HUDEP-2 (cell line): ENCODE measurements at regions not wholly inside any gene's neighbourhood (a gene's known extent, or its start where the extent isn't known, plus 50 kb on each side); places are given as distances from the start of the nearest gene placed in this dataset.
"Not testable (repeated sequence)": the region's sequence is repeated elsewhere in the genome, so short reads cannot be mapped to it uniquely, and the experiment has no call there.

Experiments
- DNase-seq, 76 experiments: peaks; one replicate each; lab custom pipeline; 2025; ENCODE audit not compliant: unreplicated experiment in 76 of 76; lab: John Stamatoyannopoulos, UW

GRCh38 chr2:61632276-61633169 lies 94.4 kb upstream of the XPO1 start:
- no peak for DNase-seq

- DNase-seq, result no peak
Observed at GRCh38 chr2:61631321-61631720, 93.2 kb upstream of the XPO1 start.

DNA sequence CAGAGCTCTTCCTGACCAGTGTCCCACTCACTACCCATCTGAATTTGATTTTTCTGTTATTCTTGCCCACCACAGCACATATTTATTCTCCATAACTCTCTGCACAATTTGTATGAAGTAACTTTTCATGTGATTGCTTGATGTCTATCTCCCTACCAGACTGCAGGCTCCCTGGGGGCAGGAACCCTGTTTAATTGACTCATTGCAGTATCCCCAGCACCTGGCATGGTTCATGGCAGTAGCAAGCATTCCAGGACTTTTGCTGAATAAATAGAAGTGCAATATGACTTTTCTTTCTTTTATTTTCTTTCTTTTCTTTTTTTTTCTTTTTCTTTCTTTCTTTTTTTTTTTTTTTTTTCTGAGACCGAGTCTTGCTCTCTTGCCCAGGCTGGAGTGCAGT lies 88.7 kb upstream of the XPO1 start:
- DNase-seq, result no peak

DNA sequence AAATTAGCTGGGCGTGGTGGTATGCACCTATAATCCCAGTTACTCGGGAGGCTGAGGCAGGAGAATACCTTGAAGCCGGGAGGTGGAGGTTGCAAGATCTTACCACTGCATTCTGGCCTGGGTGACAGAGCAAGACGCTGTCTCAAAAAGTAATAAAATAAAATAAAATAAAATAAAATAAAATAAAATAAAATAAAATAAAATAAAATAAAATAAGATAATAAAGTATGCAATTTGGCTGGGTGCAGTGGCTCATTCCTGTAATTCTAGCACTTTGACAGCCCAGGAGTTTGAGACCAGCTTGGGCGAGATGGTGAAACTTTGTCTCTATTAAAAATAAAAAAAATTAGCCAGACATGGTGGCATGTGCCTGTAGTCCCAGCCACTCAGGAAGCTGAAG lies 85.6 kb upstream of the XPO1 start:
- no peak for DNase-seq

GRCh38 chr2:61620244-61621159 lies 82.3 kb upstream of the XPO1 start:
- peak in 19 of 76 experiments; percentile 3 to 76 (median 28) for DNase-seq

DNA sequence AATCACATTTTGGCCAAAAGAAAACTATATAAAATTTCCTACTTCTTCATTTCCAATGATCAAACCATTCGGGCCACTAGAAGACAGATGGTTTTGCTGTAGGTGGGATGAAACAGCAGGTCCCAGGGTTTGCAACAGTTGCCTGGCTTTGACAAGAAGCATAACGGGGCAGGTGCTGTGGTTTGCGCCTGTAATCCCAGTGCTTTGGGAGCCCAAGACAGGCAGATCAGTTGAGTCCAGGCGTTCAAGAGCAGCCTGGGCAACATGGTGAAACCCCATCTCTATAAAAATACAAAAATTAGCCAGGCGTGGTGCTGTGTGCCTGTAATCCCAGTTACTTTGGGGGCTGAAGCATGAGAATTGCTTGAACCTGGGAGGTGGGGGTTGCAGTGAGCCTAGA lies 81.4 kb upstream of the XPO1 start:
- DNase-seq, result no peak

- DNase-seq, result no peak
Observed at GRCh38 chr2:61617610-61618009, 79.5 kb upstream of the XPO1 start.

DNA sequence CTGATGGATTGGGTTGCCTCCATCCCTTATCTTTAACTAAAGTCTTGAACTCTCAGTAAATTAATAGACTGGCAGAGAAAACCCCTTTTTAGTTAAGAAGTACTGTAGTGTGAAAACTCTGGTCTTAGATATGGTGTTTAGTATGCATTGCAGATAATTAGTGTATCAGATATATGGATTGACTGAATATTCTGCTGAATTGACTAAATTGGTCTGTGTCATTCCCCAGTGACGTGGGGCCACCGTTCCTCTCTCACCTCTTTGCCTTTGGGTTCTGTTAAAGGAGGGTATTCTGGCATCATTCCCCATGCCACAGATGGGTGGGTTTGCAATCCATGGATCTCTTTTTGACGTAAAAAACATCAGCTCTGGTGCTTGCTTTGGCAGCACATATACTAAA lies 67.1 kb upstream of the XPO1 start:
- no peak for DNase-seq

GRCh38 chr2:61604433-61604832 lies 66.3 kb upstream of the XPO1 start:
- DNase-seq, result no peak

- not testable (repeated sequence) for DNase-seq
Observed at GRCh38 chr2:61598515-61599156, 60.5 kb upstream of the XPO1 start.

DNA sequence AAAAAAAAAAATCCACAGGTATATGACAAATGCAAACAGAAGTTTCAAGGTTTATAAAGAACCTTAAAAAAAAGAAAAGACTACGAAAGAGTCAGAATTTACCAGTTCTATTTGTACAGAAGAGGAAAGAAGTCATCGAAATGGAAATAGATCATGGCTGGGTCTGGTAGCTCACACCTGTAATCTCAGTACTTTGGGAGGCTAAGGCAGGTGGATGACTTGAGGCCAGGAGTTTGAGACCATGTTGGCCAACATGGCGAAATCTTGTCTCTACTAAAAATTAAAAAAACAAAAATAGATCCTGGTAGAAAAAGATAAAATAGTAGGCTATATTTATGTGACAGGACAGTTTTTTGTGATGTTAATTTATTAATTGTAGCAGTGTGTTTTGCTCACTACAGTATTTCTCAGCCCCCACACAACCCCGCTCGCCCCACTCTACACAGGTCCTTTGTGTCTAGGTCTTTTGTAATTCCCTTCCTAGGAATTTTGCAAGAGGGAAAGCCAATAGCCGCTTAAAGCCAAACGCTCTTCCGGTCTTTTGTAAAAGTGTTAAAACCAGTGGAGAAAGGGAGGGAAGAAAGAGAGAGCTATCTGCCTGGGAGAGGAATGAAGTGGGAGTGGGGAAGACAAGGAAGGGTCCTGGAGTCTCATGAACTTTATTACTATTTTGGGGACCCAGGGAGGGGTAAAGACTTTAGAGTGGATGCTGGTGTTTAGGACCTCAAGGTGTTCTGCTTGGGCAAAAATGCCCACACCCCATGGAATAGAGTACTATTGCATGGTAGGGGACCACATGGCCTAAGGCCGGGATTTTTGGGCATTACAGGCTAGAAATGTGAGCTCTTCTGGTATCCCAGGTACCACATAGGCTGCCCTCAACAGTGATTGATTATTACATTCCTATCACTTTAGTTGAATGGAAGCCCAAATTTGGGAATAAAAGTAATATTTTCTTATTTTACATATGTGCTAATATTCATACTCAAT lies 59.4 kb upstream of the XPO1 start:
- no peak for DNase-seq

GRCh38 chr2:61594201-61594600 lies 56.0 kb upstream of the XPO1 start:
- not testable (repeated sequence) for DNase-seq

DNA sequence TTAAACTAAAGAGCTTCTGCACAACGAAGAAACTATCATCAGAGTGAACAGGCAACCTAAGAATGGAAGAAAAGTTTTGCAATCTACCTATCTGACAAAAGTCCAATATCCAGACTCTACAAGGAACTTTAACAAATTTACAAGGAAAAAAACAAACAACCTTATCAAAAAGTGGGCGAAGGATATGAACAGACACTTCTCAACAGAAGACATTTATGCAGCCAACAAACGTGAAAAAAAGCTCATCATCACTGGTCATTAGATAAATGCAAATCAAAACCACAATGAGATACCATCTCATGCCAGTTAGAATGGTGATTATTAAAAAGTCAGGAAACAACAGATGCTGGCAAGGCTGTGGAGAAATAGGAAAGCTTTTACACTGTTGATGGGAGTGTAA lies 55.5 kb upstream of the XPO1 start:
- DNase-seq, result not testable (repeated sequence)

DNA sequence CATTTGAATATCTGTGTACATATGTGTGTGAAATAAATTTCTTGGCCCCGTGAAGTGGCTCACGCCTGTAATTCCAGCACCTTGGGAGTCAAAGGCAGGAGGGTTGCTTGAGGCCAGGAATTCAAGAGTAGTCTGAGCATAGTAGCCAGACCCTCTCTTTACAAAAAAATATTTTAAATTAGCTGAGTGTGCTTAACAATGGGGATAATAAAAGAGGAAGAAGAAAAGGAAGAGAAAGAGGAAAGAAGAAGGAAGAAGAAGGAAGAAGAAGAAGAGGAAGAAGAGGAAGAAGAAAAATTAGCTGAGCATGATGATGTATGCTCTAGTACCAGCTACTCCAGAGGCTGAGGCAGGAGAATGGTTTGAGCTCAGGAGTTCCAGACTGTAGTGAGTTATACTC lies 52.1 kb upstream of the XPO1 start:
- DNase-seq, result no peak

DNA sequence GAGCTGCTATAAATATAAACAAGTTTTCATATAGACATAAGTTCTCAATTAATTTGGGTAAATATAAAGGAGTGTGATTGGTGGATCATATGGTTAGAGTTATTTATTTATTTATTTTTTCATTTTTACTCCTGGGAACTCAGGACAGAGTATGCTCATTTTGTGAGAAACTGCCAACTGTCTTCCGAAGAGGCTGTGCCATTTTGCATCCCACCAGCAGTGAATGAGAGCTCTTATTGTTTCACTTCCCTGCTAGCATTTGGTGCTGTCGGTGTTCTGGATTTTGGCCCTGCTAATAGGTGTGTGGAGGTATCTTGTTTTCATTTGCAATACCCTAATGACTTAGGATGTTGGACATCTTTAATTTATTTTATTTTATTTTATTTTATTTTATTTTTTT lies 50.4 kb upstream of the XPO1 start:
- DNase-seq, result no peak
